ENCODE measurements at regions not wholly inside any gene's neighbourhood (a gene's known extent, or its start where the extent isn't known, plus 50 kb on each side); places are given as distances from the start of the nearest gene placed in this dataset.

DNA sequence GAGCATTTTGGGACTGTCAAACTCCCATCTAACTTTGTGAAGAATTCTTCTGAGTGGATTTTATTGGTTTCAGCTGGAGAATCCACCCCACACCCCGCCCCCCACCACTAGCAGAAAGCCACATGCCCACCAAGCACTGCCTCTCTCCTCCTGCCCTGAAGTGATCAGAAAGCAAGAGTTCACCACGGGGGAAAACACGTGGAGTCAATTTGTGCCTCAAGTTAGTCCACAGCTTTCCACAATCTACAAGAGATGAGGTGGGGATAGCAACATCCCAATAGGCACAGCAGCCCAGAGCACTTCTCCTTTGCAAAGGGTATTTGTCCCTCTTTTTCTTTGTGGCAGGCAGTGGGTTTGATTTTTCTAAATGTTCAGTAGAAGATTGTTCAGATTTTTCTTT lies 177.3 kb upstream of the NT5E start:
- TF ChIP-seq, protein P1, sequence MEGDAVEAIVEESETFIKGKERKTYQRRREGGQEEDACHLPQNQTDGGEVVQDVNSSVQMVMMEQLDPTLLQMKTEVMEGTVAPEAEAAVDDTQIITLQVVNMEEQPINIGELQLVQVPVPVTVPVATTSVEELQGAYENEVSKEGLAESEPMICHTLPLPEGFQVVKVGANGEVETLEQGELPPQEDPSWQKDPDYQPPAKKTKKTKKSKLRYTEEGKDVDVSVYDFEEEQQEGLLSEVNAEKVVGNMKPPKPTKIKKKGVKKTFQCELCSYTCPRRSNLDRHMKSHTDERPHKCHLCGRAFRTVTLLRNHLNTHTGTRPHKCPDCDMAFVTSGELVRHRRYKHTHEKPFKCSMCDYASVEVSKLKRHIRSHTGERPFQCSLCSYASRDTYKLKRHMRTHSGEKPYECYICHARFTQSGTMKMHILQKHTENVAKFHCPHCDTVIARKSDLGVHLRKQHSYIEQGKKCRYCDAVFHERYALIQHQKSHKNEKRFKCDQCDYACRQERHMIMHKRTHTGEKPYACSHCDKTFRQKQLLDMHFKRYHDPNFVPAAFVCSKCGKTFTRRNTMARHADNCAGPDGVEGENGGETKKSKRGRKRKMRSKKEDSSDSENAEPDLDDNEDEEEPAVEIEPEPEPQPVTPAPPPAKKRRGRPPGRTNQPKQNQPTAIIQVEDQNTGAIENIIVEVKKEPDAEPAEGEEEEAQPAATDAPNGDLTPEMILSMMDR (IDR thresholded peaks at IDR 0.05; ENCODE audit: low read depth, low read length, poor library complexity, severe bottlenecking), result no peak
- TF ChIP-seq EZH2phosphoT487 (IDR thresholded peaks at IDR 0.05; ENCODE audit: borderline replicate concordance, low read length), result no peak

Data from DOHH2 (cell line).